ENCODE measurements at regions not wholly inside any gene's neighbourhood (a gene's known extent, or its start where the extent isn't known, plus 50 kb on each side); places are given as distances from the start of the nearest gene placed in this dataset.

- TF ChIP-seq EP300 (conservative IDR thresholded peaks at IDR 0.05; ENCODE audit: poor library complexity, severe bottlenecking) = no peak
- TF ChIP-seq POLR2AphosphoS5 (IDR thresholded peaks at IDR 0.05) = no peak
- no peak for TF ChIP-seq CTCF (IDR thresholded peaks at IDR 0.05; ENCODE audit: poor library complexity, severe bottlenecking)
- TF ChIP-seq REST (IDR thresholded peaks at IDR 0.05; ENCODE audit: borderline replicate concordance) = no peak
- TF ChIP-seq RAD21 (conservative IDR thresholded peaks at IDR 0.05) = no peak
Observed at GRCh38 chr12:115419145-115419646, 735.2 kb upstream of the TBX3 start.
